Neural cell (in vitro differentiated cells): ENCODE measurements at regions not wholly inside any gene's neighbourhood (a gene's known extent, or its start where the extent isn't known, plus 50 kb on each side); places are given as distances from the start of the nearest gene placed in this dataset.

Experiments
- H2AFZ ChIP-seq: fragments of 200-600, 300-800 bp; sonication (generic), shearing (Covaris generic); 2 replicates; pipeline ENCODE4 v1.6.0; 2014; ENCODE audit warnings: low read depth, mild to moderate bottlenecking, antibody characterized with exemption, low read length, moderate library complexity
- H3F3A ChIP-seq: fragments of 200-600 bp; shearing (Covaris generic); 2 replicates; pipeline ENCODE4 v1.6.1; 2016; ENCODE audit warnings: mild to moderate bottlenecking, moderate library complexity, mixed read lengths, antibody characterized with exemption, low read length; ENCODE audit not compliant: insufficient read depth, poor library complexity, severe bottlenecking
- H3K27ac ChIP-seq: fragments of 200-600, 300-800 bp; sonication (generic), shearing (Covaris generic); 2 replicates; pipeline ENCODE4 v1.5.1; 2014; ENCODE audit warnings: mild to moderate bottlenecking, low read length, moderate library complexity
- H3K27me3 ChIP-seq: fragments of 300-800, 200-600 bp; sonication (generic), shearing (Covaris generic); 2 replicates; pipeline ENCODE4 v1.6.0; 2014; ENCODE audit warnings: mild to moderate bottlenecking, low read depth, low read length, moderate library complexity; ENCODE audit not compliant: insufficient read depth
- H3K36me3 ChIP-seq: fragments of 300-800, 200-600 bp; sonication (generic), shearing (Covaris generic); 2 replicates; pipeline ENCODE4 v1.5.1; 2014; ENCODE audit warnings: mild to moderate bottlenecking, antibody characterized with exemption, low read length, moderate library complexity; ENCODE audit not compliant: insufficient read depth
- H3K4me2 ChIP-seq: fragments of 300-800, 200-600 bp; sonication (generic), shearing (Covaris generic); 2 replicates; pipeline ENCODE4 v1.6.0; 2014; ENCODE audit warnings: mild to moderate bottlenecking, low read length
- H3K4me3 ChIP-seq: fragments of 300-800, 200-600 bp; sonication (generic), shearing (Covaris generic); 2 replicates; pipeline ENCODE4 v1.5.1; 2014; ENCODE audit warnings: mild to moderate bottlenecking, low read length, moderate library complexity
- H3K79me2 ChIP-seq: fragments of 200-600 bp; shearing (Covaris generic); replicated peaks from 2 replicates; pipeline ENCODE4 v1.6.0; 2014; ENCODE audit warnings: mild to moderate bottlenecking, low read length, moderate library complexity; ENCODE audit not compliant: insufficient read depth
- H3K9ac ChIP-seq: fragments of 300-800, 200-600 bp; sonication (generic), shearing (Covaris generic); 2 replicates; pipeline ENCODE4 v1.6.1; 2016; ENCODE audit warnings: mild to moderate bottlenecking, low read length, mixed read lengths
- H3K9me2 ChIP-seq: fragments of 200-600 bp; shearing (Covaris generic); 2 replicates; pipeline ENCODE4 v1.6.1; 2016; ENCODE audit warnings: mild to moderate bottlenecking, low read length, mixed read lengths; ENCODE audit not compliant: insufficient read depth
- H3K9me3 ChIP-seq: fragments of 200-600, 300-800 bp; sonication (generic), shearing (Covaris generic); 2 replicates; pipeline ENCODE4 v1.6.1; 2016; ENCODE audit warnings: mild to moderate bottlenecking, mixed run types, low read length, moderate library complexity, mixed read lengths
- H4K20me1 ChIP-seq: fragments of 200-600 bp; shearing (Covaris generic); 2 replicates; pipeline ENCODE4 v1.6.1; 2016; ENCODE audit warnings: mild to moderate bottlenecking, mixed run types; ENCODE audit not compliant: insufficient read depth
- CTCF ChIP-seq: fragments of 450-650 bp; IDR thresholded peaks from 2 replicates; pipeline ENCODE4 v1.5.1; 2014; ENCODE audit warnings: antibody characterized with exemption, mild to moderate bottlenecking, moderate library complexity; ENCODE audit not compliant: poor library complexity, severe bottlenecking
- EP300 ChIP-seq: fragments of 450-650 bp; conservative IDR thresholded peaks from 2 replicates; pipeline ENCODE4 v1.6.1; 2014; ENCODE audit warnings: antibody characterized with exemption, mild to moderate bottlenecking, moderate library complexity; ENCODE audit not compliant: poor library complexity, severe bottlenecking
- EZH2 ChIP-seq: fragments of 200-600, 300-800 bp; shearing (Covaris generic), sonication (generic); IDR thresholded peaks from 2 replicates; pipeline ENCODE4 v1.6.1; 2014; ENCODE audit warnings: antibody characterized with exemption, low read length, borderline replicate concordance, mild to moderate bottlenecking; ENCODE audit not compliant: insufficient read depth, poor library complexity, severe bottlenecking
- MXI1 ChIP-seq: fragments of 450-650 bp; conservative IDR thresholded peaks from 2 replicates; pipeline ENCODE4 v1.6.1; 2014; ENCODE audit warnings: antibody characterized with exemption, mild to moderate bottlenecking; ENCODE audit not compliant: poor library complexity, severe bottlenecking
- POLR2AphosphoS5 ChIP-seq: IDR thresholded peaks from 2 replicates; pipeline ENCODE4 v1.6.1; 2012
- RAD21 ChIP-seq: fragments of 450-650 bp; conservative IDR thresholded peaks from 2 replicates; pipeline ENCODE4 v1.6.1; 2014; ENCODE audit warnings: antibody characterized with exemption, mild to moderate bottlenecking, moderate library complexity
- REST ChIP-seq: IDR thresholded peaks from 2 replicates; pipeline ENCODE4 v1.6.1; 2012; ENCODE audit warnings: borderline replicate concordance
- SMC3 ChIP-seq: fragments of 450-650 bp; conservative IDR thresholded peaks from 2 replicates; pipeline ENCODE4 v1.6.1; 2014; ENCODE audit warnings: antibody characterized with exemption, mild to moderate bottlenecking, moderate library complexity; ENCODE audit not compliant: poor library complexity
- TAF1 ChIP-seq: IDR thresholded peaks from 2 replicates; pipeline ENCODE4 v1.6.1; 2012; ENCODE audit warnings: low read depth

GRCh38 chr13:85738696-85739320, 60.4 kb downstream of the SLITRK6 start:
- H3K27ac ChIP-seq = no peak overlapping the region
- H4K20me1 ChIP-seq = no peaks in the 10 kb centered on the region
- no peaks in the 10 kb centered on the region for H3F3A ChIP-seq
- TF ChIP-seq EP300 (no peak), EZH2 (no peak), SMC3 (no peak), TAF1 (no peak), POLR2AphosphoS5 (no peak), REST (no peak), CTCF (no peak), RAD21 (no peak), MXI1 (no peak)
- H3K9ac ChIP-seq = no peak overlapping the region
- H3K36me3 ChIP-seq = no peaks in the 10 kb centered on the region
- no peaks in the 10 kb centered on the region for H3K27me3 ChIP-seq
- H3K9me3 ChIP-seq = no peaks in the 10 kb centered on the region
- H3K79me2 ChIP-seq = no peaks in the 10 kb centered on the region
- no peaks in the 10 kb centered on the region for H3K9me2 ChIP-seq
- H2AFZ ChIP-seq = no peak overlapping the region
- H3K4me2 ChIP-seq = no peak overlapping the region
- no peak overlapping the region for H3K4me3 ChIP-seq

GRCh38 chr13:85737952-85738351, 61.3 kb downstream of the SLITRK6 start:
- H3K27me3 ChIP-seq = no peaks in the 10 kb centered on the region
- H3K9me3 ChIP-seq = no peaks in the 10 kb centered on the region
- H3K36me3 ChIP-seq = no peaks in the 10 kb centered on the region
- no peak overlapping the region for H3K27ac ChIP-seq
- no peak overlapping the region for H3K4me3 ChIP-seq
- TF ChIP-seq EZH2 (no peak), POLR2AphosphoS5 (no peak), MXI1 (no peak), TAF1 (no peak), CTCF (no peak), SMC3 (no peak), REST (no peak), RAD21 (no peak), EP300 (no peak)
- H3K4me2 ChIP-seq = no peak overlapping the region
- H3K9ac ChIP-seq = no peak overlapping the region
- no peaks in the 10 kb centered on the region for H3K9me2 ChIP-seq
- no peak overlapping the region for H2AFZ ChIP-seq
- H3F3A ChIP-seq = no peaks in the 10 kb centered on the region
- H3K79me2 ChIP-seq = no peaks in the 10 kb centered on the region
- no peaks in the 10 kb centered on the region for H4K20me1 ChIP-seq
